H1 (cell line): ENCODE measurements at regions not wholly inside any gene's neighbourhood (a gene's known extent, or its start where the extent isn't known, plus 50 kb on each side); places are given as distances from the start of the nearest gene placed in this dataset.

ENCODE experiments used
- BCL11A ChIP-seq, 2 experiments: IDR thresholded peaks; one replicate each; pipeline ENCODE4 v1.6.1; 2011; ENCODE audit warnings: low read depth in 2 of 2, low read length in 2 of 2, mild to moderate bottlenecking in 2 of 2
- EGR1 ChIP-seq: IDR thresholded peaks from 2 replicates; pipeline ENCODE4 v1.6.1; 2011; ENCODE audit warnings: low read depth, low read length, borderline replicate concordance
- JUN ChIP-seq: IDR thresholded peaks from 2 replicates; pipeline ENCODE4 v1.6.1; 2011; ENCODE audit warnings: low read depth, mild to moderate bottlenecking, improper control_type of control experiment, low read length
- POLR2A ChIP-seq, 2 experiments: IDR thresholded peaks; 1 replicate in 1 of 2; 2 replicates in 1 of 2; pipeline ENCODE4 v1.6.1; 2011; ENCODE audit warnings: low read depth in 2 of 2, low read length in 2 of 2, mild to moderate bottlenecking in 2 of 2; ENCODE audit errors: control extremely low read depth in 1 of 2
- TAF1 ChIP-seq: IDR thresholded peaks from 2 replicates; pipeline ENCODE4 v1.6.1; 2011; ENCODE audit warnings: mild to moderate bottlenecking, low read depth, low read length
- ZNF274 ChIP-seq: IDR thresholded peaks from 2 replicates; pipeline ENCODE4 v1.7.0; 2012; ENCODE audit warnings: low read length, borderline replicate concordance; ENCODE audit errors: extremely low read depth
- TF ChIP-seq, protein P1 (sequence below), 3 experiments: IDR thresholded peaks; 1 replicate in 2 of 3; 2 replicates in 1 of 3; pipeline versions ENCODE4 v1.5.1 to v1.6.1; 2011; ENCODE audit warnings: low read length in 3 of 3, mild to moderate bottlenecking in 3 of 3, inconsistent platforms in 2 of 3, low read depth in 1 of 3, moderate library complexity in 1 of 3; ENCODE audit not compliant: insufficient read depth in 1 of 3; ENCODE audit errors: control extremely low read depth in 1 of 3
- TF ChIP-seq, protein P2 (sequence below): IDR thresholded peaks from 2 replicates; pipeline ENCODE4 v1.6.1; 2011; ENCODE audit warnings: low read length, improper control_type of control experiment

DNA sequence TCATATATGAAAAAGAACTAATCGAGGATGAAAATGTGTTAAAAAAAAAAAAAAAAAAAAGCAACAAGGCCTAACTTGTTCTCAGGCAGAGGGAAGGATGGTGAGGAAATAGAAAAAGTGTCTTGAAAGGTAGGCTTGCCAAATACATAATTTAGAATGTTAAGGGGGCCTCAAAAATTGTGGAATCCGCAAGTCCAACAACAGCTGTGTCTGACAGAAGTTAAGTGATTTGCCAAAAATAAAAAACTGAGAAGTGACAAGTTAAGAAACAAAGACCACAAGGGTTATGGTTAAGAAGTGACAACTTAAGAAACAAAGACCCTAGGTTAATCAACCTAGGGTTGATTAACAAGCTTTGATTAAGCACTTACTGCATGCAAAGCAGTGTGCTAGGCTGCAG, 110.6 kb downstream of the P2RY1 start:
- TF ChIP-seq ZNF274, result no peak
- TF ChIP-seq, protein P1, sequence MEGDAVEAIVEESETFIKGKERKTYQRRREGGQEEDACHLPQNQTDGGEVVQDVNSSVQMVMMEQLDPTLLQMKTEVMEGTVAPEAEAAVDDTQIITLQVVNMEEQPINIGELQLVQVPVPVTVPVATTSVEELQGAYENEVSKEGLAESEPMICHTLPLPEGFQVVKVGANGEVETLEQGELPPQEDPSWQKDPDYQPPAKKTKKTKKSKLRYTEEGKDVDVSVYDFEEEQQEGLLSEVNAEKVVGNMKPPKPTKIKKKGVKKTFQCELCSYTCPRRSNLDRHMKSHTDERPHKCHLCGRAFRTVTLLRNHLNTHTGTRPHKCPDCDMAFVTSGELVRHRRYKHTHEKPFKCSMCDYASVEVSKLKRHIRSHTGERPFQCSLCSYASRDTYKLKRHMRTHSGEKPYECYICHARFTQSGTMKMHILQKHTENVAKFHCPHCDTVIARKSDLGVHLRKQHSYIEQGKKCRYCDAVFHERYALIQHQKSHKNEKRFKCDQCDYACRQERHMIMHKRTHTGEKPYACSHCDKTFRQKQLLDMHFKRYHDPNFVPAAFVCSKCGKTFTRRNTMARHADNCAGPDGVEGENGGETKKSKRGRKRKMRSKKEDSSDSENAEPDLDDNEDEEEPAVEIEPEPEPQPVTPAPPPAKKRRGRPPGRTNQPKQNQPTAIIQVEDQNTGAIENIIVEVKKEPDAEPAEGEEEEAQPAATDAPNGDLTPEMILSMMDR (IDR thresholded peaks at IDR 0.05; ENCODE audit: control extremely low read depth in 1 of 3, insufficient read depth in 1 of 3, low read depth in 1 of 3, low read length in 3 of 3), result no peak
- TF ChIP-seq, protein P2, sequence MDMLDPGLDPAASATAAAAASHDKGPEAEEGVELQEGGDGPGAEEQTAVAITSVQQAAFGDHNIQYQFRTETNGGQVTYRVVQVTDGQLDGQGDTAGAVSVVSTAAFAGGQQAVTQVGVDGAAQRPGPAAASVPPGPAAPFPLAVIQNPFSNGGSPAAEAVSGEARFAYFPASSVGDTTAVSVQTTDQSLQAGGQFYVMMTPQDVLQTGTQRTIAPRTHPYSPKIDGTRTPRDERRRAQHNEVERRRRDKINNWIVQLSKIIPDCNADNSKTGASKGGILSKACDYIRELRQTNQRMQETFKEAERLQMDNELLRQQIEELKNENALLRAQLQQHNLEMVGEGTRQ, result no peak
- no peak for TF ChIP-seq BCL11A (IDR thresholded peaks at IDR 0.05; ENCODE audit: low read depth in 2 of 2, low read length in 2 of 2)
- no peak for TF ChIP-seq EGR1
- TF ChIP-seq POLR2A (IDR thresholded peaks at IDR 0.05; ENCODE audit: control extremely low read depth in 1 of 2, low read depth in 2 of 2, low read length in 2 of 2), result no peak
- no peak for TF ChIP-seq JUN
- TF ChIP-seq TAF1, result no peak
